ENCODE measurements at regions not wholly inside any gene's neighbourhood (a gene's known extent, or its start where the extent isn't known, plus 50 kb on each side); places are given as distances from the start of the nearest gene placed in this dataset.
"Not testable (repeated sequence)": the region's sequence is repeated elsewhere in the genome, so short reads cannot be mapped to it uniquely, and the experiment has no call there.

- H3F3A ChIP-seq (ENCODE audit: insufficient read depth, low read length); H3K9ac ChIP-seq (ENCODE audit: low read length); H3K79me2 ChIP-seq (ENCODE audit: low read length); H3K4me3 ChIP-seq (ENCODE audit: low read length); H3K9me3 ChIP-seq (replicated peaks; ENCODE audit: insufficient read depth, low read length); DNase-seq; H2AFZ ChIP-seq (ENCODE audit: low read length); H3K9me2 ChIP-seq (replicated peaks; ENCODE audit: insufficient read depth, low read length); H3K36me3 ChIP-seq (replicated peaks; ENCODE audit: insufficient read depth, low read length); H3K4me2 ChIP-seq (ENCODE audit: low read depth, low read length); H4K20me1 ChIP-seq (ENCODE audit: insufficient read depth, low read length); H3K4me1 ChIP-seq (ENCODE audit: low read length); H3K27ac ChIP-seq (ENCODE audit: low read length); H3K27me3 ChIP-seq (replicated peaks; ENCODE audit: insufficient read depth, low read length): not testable (repeated sequence)
These were observed 63.3 kb upstream of the CEP78 start for GRCh38 chr9:78172610-78173009.

GRCh38 chr9:78171651-78172050 is 64.2 kb upstream of the CEP78 start:
- H3K4me1 ChIP-seq (ENCODE audit: low read length), result no peaks in the 10 kb centered on the region
- H2AFZ ChIP-seq (ENCODE audit: low read length), result no peak overlapping the region
- no peak overlapping the region for H3K4me2 ChIP-seq (ENCODE audit: low read depth, low read length)
- H3K27ac ChIP-seq (ENCODE audit: low read length), result no peak overlapping the region
- no peaks in the 10 kb centered on the region for H4K20me1 ChIP-seq (ENCODE audit: insufficient read depth, low read length)
- H3K9ac ChIP-seq (ENCODE audit: low read length), result no peak overlapping the region
- H3K9me3 ChIP-seq (replicated peaks; ENCODE audit: insufficient read depth, low read length), result no peaks in the 10 kb centered on the region
- H3K79me2 ChIP-seq (ENCODE audit: low read length), result no peaks in the 10 kb centered on the region
- no peak overlapping the region for H3K4me3 ChIP-seq (ENCODE audit: low read length)
- no peaks in the 10 kb centered on the region for H3K36me3 ChIP-seq (replicated peaks; ENCODE audit: insufficient read depth, low read length)
- TF ChIP-seq EZH2phosphoT487 (IDR thresholded peaks at IDR 0.05; ENCODE audit: low read length) (no peak), EZH2 (optimal IDR thresholded peaks at IDR 0.05; ENCODE audit: low read depth, low read length) (no peak)
- TF ChIP-seq, protein P1, sequence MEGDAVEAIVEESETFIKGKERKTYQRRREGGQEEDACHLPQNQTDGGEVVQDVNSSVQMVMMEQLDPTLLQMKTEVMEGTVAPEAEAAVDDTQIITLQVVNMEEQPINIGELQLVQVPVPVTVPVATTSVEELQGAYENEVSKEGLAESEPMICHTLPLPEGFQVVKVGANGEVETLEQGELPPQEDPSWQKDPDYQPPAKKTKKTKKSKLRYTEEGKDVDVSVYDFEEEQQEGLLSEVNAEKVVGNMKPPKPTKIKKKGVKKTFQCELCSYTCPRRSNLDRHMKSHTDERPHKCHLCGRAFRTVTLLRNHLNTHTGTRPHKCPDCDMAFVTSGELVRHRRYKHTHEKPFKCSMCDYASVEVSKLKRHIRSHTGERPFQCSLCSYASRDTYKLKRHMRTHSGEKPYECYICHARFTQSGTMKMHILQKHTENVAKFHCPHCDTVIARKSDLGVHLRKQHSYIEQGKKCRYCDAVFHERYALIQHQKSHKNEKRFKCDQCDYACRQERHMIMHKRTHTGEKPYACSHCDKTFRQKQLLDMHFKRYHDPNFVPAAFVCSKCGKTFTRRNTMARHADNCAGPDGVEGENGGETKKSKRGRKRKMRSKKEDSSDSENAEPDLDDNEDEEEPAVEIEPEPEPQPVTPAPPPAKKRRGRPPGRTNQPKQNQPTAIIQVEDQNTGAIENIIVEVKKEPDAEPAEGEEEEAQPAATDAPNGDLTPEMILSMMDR (IDR thresholded peaks at IDR 0.05; ENCODE audit: low read length), result no peak
- H3F3A ChIP-seq (ENCODE audit: insufficient read depth, low read length), result no peaks in the 10 kb centered on the region
- H3K27me3 ChIP-seq (replicated peaks; ENCODE audit: insufficient read depth, low read length), result no peaks in the 10 kb centered on the region
- no peaks in the 10 kb centered on the region for H3K9me2 ChIP-seq (replicated peaks; ENCODE audit: insufficient read depth, low read length)
- no peak for DNase-seq

DNA sequence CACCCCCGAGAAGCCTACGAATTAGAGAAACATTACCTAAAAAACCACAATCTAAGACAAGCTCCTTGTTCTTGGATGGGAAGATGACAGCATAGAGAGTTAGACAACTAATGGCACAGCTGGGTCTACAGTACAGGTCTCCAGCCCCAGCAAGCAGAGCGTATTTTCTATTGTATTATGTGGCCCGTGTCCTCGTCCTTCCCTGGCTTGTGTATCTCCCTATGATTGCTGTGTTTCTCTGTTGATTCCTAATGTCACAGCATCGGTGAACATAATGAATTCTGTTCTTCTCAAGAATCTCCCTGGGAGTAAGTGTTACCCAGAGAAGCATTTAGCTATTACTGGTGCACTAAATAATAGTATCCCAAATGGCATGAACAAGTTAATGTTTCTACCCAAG is 66.8 kb upstream of the CEP78 start:
- Histone ChIP-seq H3K27ac (ENCODE audit: low read length) (no peak overlapping the region), H3K4me2 (ENCODE audit: low read depth, low read length) (no peak overlapping the region), H3K36me3 (replicated peaks; ENCODE audit: insufficient read depth, low read length) (no peaks in the 10 kb centered on the region), H3K79me2 (ENCODE audit: low read length) (no peaks in the 10 kb centered on the region), H2AFZ (ENCODE audit: low read length) (no peak overlapping the region), H4K20me1 (ENCODE audit: insufficient read depth, low read length) (no peaks in the 10 kb centered on the region), H3F3A (ENCODE audit: insufficient read depth, low read length) (no peaks in the 10 kb centered on the region), H3K4me1 (ENCODE audit: low read length) (no peaks in the 10 kb centered on the region), H3K4me3 (ENCODE audit: low read length) (no peak overlapping the region), H3K9me3 (replicated peaks; ENCODE audit: insufficient read depth, low read length) (no peaks in the 10 kb centered on the region), H3K9ac (ENCODE audit: low read length) (no peak overlapping the region), H3K9me2 (replicated peaks; ENCODE audit: insufficient read depth, low read length) (no peaks in the 10 kb centered on the region), H3K27me3 (replicated peaks; ENCODE audit: insufficient read depth, low read length) (no peaks in the 10 kb centered on the region)
- no peak for DNase-seq
- TF ChIP-seq, protein P1 (IDR thresholded peaks at IDR 0.05; ENCODE audit: low read length), result no peak
- TF ChIP-seq EZH2 (optimal IDR thresholded peaks at IDR 0.05; ENCODE audit: low read depth, low read length), result no peak
- no peak for TF ChIP-seq EZH2phosphoT487 (IDR thresholded peaks at IDR 0.05; ENCODE audit: low read length)

DNA sequence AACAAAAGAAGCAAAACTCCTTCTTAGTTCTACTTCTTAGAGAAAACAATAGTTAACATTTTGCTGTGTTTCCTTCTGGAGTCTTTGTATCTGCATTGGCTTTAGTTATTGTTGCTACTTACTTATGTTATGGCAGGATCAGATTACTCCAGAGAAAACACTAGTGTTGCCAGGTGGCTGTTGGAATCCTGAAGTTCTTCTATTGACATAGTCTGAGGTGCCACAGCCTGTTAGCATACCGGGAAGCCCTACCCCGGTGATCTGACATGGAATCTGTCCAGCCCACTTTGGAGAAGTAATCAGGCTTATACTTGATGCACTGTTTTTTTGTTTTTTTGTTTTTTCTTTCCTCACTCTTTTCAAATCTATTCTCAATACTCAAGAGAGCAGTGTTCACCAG is 68.5 kb upstream of the CEP78 start:
- Histone ChIP-seq H3K4me2 (ENCODE audit: low read depth, low read length) (no peak overlapping the region), H3K9me2 (replicated peaks; ENCODE audit: insufficient read depth, low read length) (no peaks in the 10 kb centered on the region), H3K36me3 (replicated peaks; ENCODE audit: insufficient read depth, low read length) (no peaks in the 10 kb centered on the region), H3K4me3 (ENCODE audit: low read length) (no peak overlapping the region), H3K27me3 (replicated peaks; ENCODE audit: insufficient read depth, low read length) (no peaks in the 10 kb centered on the region), H3K9me3 (replicated peaks; ENCODE audit: insufficient read depth, low read length) (no peaks in the 10 kb centered on the region), H3K9ac (ENCODE audit: low read length) (no peak overlapping the region), H3K4me1 (ENCODE audit: low read length) (no peaks in the 10 kb centered on the region), H3K27ac (ENCODE audit: low read length) (no peak overlapping the region), H4K20me1 (ENCODE audit: insufficient read depth, low read length) (no peaks in the 10 kb centered on the region), H2AFZ (ENCODE audit: low read length) (no peak overlapping the region), H3F3A (ENCODE audit: insufficient read depth, low read length) (no peaks in the 10 kb centered on the region), H3K79me2 (ENCODE audit: low read length) (no peaks in the 10 kb centered on the region)
- TF ChIP-seq EZH2phosphoT487 (IDR thresholded peaks at IDR 0.05; ENCODE audit: low read length) (no peak), EZH2 (optimal IDR thresholded peaks at IDR 0.05; ENCODE audit: low read depth, low read length) (no peak)
- TF ChIP-seq, protein P1 (IDR thresholded peaks at IDR 0.05; ENCODE audit: low read length), result no peak
- no peak for DNase-seq
